Gastrocnemius medialis (tissue), 4 donors: ENCODE measurements at regions not wholly inside any gene's neighbourhood (a gene's known extent, or its start where the extent isn't known, plus 50 kb on each side); places are given as distances from the start of the nearest gene placed in this dataset.
A peak's percentile ranks its signal among the peaks of the same experiment; 100 is the strongest.

Experiments used
- ATAC-seq, 2 donors: fragments of 150-250 bp; one replicate each; pipeline ENCODE4 v1.9.1; 2016
- DNase-seq, 2 donors: peaks; one replicate each; pipeline ENCODE4 v3.0.0-alpha.2; 2019
- H3K27ac ChIP-seq, 4 donors: fragments of 200-600 bp; sonication (generic); 1 replicate in 1 of 4; 2 replicates in 3 of 4; pipeline ENCODE4 v1.5.1; 2016 to 2018; ENCODE audit warnings: mild to moderate bottlenecking in 2 of 4, moderate library complexity in 1 of 4
- H3K27me3 ChIP-seq, 3 donors: fragments of 200-600 bp; sonication (generic) in 2 of 3; 1 replicate in 1 of 3; 2 replicates in 2 of 3; pipeline versions ENCODE4 v1.5.1 to v1.6.0; 2016 to 2019; ENCODE audit warnings: mild to moderate bottlenecking in 1 of 3, moderate library complexity in 1 of 3
- H3K36me3 ChIP-seq, 2 donors: fragments of 200-600 bp; sonication (generic) in 1 of 2; one replicate each; pipeline ENCODE4 v1.5.1; 2017 to 2018
- H3K4me1 ChIP-seq, 2 donors: fragments of 200-600 bp; sonication (generic) in 1 of 2; one replicate each; pipeline ENCODE4 v1.5.1; 2016 to 2017; ENCODE audit warnings: mild to moderate bottlenecking in 2 of 2
- H3K4me3 ChIP-seq, 4 donors: fragments of 200-600 bp; sonication (generic) in 3 of 4; 1 replicate in 1 of 4; 2 replicates in 3 of 4; pipeline ENCODE4 v1.5.1; 2016 to 2019; ENCODE audit warnings: mild to moderate bottlenecking in 2 of 4
- H3K9me3 ChIP-seq, 3 donors: fragments of 200-600 bp; sonication (generic) in 2 of 3; 1 replicate in 1 of 3; 2 replicates in 2 of 3; pipeline ENCODE4 v1.5.1; 2016 to 2019
- POLR2A ChIP-seq, 2 donors: fragments of 450-650 bp; IDR thresholded peaks; one replicate each; pipeline ENCODE4 v1.6.1; 2017; ENCODE audit warnings: antibody characterized with exemption in 2 of 2, mild to moderate bottlenecking in 2 of 2, moderate library complexity in 2 of 2
- in situ Hi-C, 4 donors: fragments of 200-750 bp; cut with MboI; loops; one replicate each; pipeline versions ENCODE4 v1.15.0 to v1.8.0; 2017; ENCODE audit warnings: low sequenced_read_pairs in 4 of 4
- intact Hi-C: fragments of 100-400 bp; cut with DNase I; formaldehyde crosslinking; loops from one replicate; pipeline ENCODE4 v1.15.1; 2023; ENCODE audit warnings: low total_unique reads
- TF ChIP-seq, protein P1 (sequence below), 5 experiments: fragments of 450-650 bp in 3 of 5; fragments of 200-600 bp in 2 of 5; sonication (generic) in 2 of 5; IDR thresholded peaks in 4 of 5; conservative IDR thresholded peaks in 1 of 5; 1 replicate in 4 of 5; 2 replicates in 1 of 5; pipeline ENCODE4 v1.5.1; 2016 to 2019; ENCODE audit warnings: antibody characterized with exemption in 5 of 5, mild to moderate bottlenecking in 3 of 5, moderate library complexity in 3 of 5

- H3K9me3 ChIP-seq, result no peaks in the 10 kb centered on the region
- H3K4me1 ChIP-seq, result peaks cover 0 to 5% of the 10 kb centered on the region in 2 donors
- intact Hi-C loops (no loop called here), in situ Hi-C loops (no loop called here)
- no peaks in the 10 kb centered on the region for H3K27me3 ChIP-seq
- DNase-seq (no peak), ATAC-seq (no peak)
- no peak for TF ChIP-seq POLR2A (IDR thresholded peaks at IDR 0.05)
- TF ChIP-seq, protein P1, sequence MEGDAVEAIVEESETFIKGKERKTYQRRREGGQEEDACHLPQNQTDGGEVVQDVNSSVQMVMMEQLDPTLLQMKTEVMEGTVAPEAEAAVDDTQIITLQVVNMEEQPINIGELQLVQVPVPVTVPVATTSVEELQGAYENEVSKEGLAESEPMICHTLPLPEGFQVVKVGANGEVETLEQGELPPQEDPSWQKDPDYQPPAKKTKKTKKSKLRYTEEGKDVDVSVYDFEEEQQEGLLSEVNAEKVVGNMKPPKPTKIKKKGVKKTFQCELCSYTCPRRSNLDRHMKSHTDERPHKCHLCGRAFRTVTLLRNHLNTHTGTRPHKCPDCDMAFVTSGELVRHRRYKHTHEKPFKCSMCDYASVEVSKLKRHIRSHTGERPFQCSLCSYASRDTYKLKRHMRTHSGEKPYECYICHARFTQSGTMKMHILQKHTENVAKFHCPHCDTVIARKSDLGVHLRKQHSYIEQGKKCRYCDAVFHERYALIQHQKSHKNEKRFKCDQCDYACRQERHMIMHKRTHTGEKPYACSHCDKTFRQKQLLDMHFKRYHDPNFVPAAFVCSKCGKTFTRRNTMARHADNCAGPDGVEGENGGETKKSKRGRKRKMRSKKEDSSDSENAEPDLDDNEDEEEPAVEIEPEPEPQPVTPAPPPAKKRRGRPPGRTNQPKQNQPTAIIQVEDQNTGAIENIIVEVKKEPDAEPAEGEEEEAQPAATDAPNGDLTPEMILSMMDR (IDR thresholded peaks at IDR 0.05 in 4 of 5, conservative IDR thresholded peaks at IDR 0.05 in 1 of 5), result no peak
- no peak overlapping the region for H3K27ac ChIP-seq
- H3K36me3 ChIP-seq, result no peaks in the 10 kb centered on the region
- H3K4me3 ChIP-seq, result no peak overlapping the region
Measured at GRCh38 chr20:22381812-22382416, 202.5 kb downstream of the FOXA2 start.

- Histone ChIP-seq H3K36me3 (no peaks in the 10 kb centered on the region), H3K27ac (no peak overlapping the region), H3K4me3 (no peak overlapping the region), H3K4me1 (peaks cover 11 to 26% of the 10 kb centered on the region in 2 donors), H3K27me3 (no peaks in the 10 kb centered on the region), H3K9me3 (no peaks in the 10 kb centered on the region)
- in situ Hi-C loops, result no loop called here
- intact Hi-C loops, result no loop called here
- DNase-seq (no peak), ATAC-seq (no peak)
- no peak for TF ChIP-seq POLR2A (IDR thresholded peaks at IDR 0.05)
- TF ChIP-seq, protein P1 (IDR thresholded peaks at IDR 0.05 in 4 of 5, conservative IDR thresholded peaks at IDR 0.05 in 1 of 5), result no peak
Measured at GRCh38 chr20:22379472-22379871, 204.9 kb downstream of the FOXA2 start.

- TF ChIP-seq, protein P1 (IDR thresholded peaks at IDR 0.05 in 4 of 5, conservative IDR thresholded peaks at IDR 0.05 in 1 of 5), result no peak
- no peak for TF ChIP-seq POLR2A (IDR thresholded peaks at IDR 0.05)
- peak overlapping the region; percentile 69 to 85 (median 78) for H3K27ac ChIP-seq
- in situ Hi-C loops, result no loop called here
- peak overlapping the region in 1 of 4 donors; percentile 15 for H3K4me3 ChIP-seq
- H3K36me3 ChIP-seq, result no peaks in the 10 kb centered on the region
- DNase-seq (no peak), ATAC-seq (peak; percentile 89 to 92)
- H3K4me1 ChIP-seq, result peaks cover 36 to 55% of the 10 kb centered on the region in 2 donors
- intact Hi-C loops, result no loop called here
- H3K27me3 ChIP-seq, result no peaks in the 10 kb centered on the region
- no peaks in the 10 kb centered on the region for H3K9me3 ChIP-seq
Measured at GRCh38 chr20:22374678-22375590, 209.4 kb downstream of the FOXA2 start.

- intact Hi-C loops, result no loop called here
Measured at GRCh38 chr20:22374066-22374465, 210.3 kb downstream of the FOXA2 start.

More at GRCh38 chr20:22374066-22374465, 210.3 kb downstream of the FOXA2 start:
- no peaks in the 10 kb centered on the region for H3K9me3 ChIP-seq
- in situ Hi-C loops, result no loop called here
- H3K4me1 ChIP-seq, result peaks cover 36 to 55% of the 10 kb centered on the region in 2 donors
- TF ChIP-seq POLR2A (IDR thresholded peaks at IDR 0.05), result no peak
- TF ChIP-seq, protein P1 (IDR thresholded peaks at IDR 0.05 in 4 of 5, conservative IDR thresholded peaks at IDR 0.05 in 1 of 5), result no peak
- no peak overlapping the region for H3K4me3 ChIP-seq
- H3K36me3 ChIP-seq, result no peaks in the 10 kb centered on the region
- peak in 1 of 2 donors; percentile 76 for ATAC-seq
- DNase-seq, result peak in 1 of 2 donors; percentile 42
- H3K27ac ChIP-seq, result peak overlapping the region; percentile 69 to 85 (median 78)
- H3K27me3 ChIP-seq, result no peaks in the 10 kb centered on the region
